Fibroblast of mammary gland (primary cell): ENCODE measurements at regions not wholly inside any gene's neighbourhood (a gene's known extent, or its start where the extent isn't known, plus 50 kb on each side); places are given as distances from the start of the nearest gene placed in this dataset.

Experiments used
- DNase-seq: peaks from one replicate; pipeline ENCODE4 v3.0.0-alpha.2; 2010; ENCODE audit warnings: low read depth
- H3K4me3 ChIP-seq: 2 replicates; pipeline ENCODE4 v1.5.1; 2011; ENCODE audit warnings: low read depth, mild to moderate bottlenecking, low read length, moderate library complexity; ENCODE audit not compliant: control insufficient read depth
- TF ChIP-seq, protein P1 (sequence below): conservative IDR thresholded peaks from 2 replicates; pipeline ENCODE4 v1.5.1; 2011; ENCODE audit warnings: low read depth, low read length, inconsistent platforms; ENCODE audit not compliant: control insufficient read depth, insufficient read depth

DNA sequence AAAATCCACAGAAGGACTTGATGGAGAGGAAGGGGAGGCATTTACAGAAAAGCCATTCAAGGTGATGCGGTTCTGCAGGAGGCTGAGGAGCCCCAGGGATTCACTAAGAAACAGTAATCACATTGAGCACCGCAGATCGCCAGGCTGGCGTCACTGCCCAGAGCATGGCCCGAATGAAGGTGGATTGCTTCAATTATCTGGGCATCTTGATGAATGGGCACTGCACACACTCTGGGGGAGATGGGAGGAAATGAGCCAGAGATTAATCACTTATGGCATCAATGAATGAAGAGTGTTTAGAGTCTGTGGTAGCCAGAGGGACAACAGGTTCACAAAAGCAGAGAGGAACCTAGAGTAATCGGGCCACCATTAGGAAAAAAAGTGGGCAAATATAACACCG lies 292.1 kb downstream of the ZEB1 start:
- DNase-seq = no peak
- H3K4me3 ChIP-seq = no peak overlapping the region
- TF ChIP-seq, protein P1, sequence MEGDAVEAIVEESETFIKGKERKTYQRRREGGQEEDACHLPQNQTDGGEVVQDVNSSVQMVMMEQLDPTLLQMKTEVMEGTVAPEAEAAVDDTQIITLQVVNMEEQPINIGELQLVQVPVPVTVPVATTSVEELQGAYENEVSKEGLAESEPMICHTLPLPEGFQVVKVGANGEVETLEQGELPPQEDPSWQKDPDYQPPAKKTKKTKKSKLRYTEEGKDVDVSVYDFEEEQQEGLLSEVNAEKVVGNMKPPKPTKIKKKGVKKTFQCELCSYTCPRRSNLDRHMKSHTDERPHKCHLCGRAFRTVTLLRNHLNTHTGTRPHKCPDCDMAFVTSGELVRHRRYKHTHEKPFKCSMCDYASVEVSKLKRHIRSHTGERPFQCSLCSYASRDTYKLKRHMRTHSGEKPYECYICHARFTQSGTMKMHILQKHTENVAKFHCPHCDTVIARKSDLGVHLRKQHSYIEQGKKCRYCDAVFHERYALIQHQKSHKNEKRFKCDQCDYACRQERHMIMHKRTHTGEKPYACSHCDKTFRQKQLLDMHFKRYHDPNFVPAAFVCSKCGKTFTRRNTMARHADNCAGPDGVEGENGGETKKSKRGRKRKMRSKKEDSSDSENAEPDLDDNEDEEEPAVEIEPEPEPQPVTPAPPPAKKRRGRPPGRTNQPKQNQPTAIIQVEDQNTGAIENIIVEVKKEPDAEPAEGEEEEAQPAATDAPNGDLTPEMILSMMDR = no peak

DNA sequence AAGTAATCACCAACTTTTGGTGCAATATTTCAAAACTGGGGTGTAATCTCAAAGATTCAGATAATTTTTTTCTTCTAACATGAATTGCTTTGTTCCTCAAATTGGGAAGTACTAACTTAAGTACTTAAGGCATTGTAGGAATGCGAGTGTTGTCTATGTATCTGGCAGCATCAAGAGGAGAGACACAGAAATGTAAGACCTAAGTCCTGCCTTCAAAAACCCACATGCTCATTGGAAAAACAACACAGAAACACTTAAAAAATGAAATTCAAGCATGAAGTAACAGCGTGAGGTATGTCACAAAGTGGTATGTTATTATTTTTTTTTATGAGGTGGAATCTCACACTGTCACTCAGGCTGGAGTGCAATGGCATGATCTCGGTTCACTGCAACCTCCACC lies 288.5 kb downstream of the ZEB1 start:
- DNase-seq = no peak
- TF ChIP-seq, protein P1 = no peak

DNA sequence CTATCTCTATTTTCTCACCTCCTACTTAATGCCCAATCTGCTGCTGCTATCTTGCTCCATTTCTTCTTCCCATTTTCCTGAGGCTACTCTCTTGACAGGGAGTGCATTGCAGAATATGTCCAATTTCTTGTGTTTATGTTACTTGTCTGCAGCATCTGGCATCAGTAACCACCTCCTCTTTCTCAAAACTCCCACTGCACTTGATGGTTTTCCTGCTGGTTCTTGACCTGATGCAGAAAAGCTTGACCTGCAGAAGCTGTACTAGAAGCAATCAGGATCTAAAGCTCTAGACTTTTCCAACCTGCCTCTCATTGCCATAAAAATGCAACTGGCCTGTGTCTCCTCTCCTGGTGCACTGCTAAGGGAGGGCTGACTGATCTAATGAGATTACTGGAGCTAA lies 287.8 kb downstream of the ZEB1 start:
- TF ChIP-seq, protein P1 = no peak

More for the DNA sequence above, 288.5 kb downstream of the ZEB1 start:
- no peak overlapping the region for H3K4me3 ChIP-seq

DNA sequence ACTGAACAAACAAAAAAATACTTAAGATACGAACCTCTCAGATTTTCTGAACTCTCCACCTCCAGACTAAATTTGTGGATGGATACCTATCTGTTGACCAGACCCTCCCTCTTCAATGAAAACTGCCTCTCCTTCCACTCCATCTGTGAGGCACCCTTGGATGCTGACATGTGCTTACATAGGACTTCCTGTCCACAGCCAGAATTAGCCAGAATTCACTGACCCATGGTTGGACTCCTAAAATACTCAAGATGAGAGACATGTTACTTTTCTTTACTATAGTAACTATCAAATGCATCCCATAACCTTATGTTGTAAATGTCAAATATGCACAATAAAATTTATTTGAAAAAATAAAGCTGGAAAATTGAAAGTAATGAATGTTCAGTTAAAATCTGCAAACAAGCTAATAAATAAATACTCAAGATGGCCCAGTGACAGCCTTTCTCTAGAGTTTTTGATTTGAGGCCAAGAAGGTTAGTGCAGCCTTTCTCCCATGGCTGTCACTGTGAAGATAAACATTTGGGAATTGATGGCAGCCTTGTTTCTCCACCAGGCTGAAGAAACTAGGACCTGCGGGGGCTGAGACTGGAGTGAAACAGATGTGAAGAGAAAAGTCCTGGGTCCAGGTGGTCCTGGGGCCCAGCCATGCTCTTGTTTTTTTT lies 287.0 kb downstream of the ZEB1 start:
- H3K4me3 ChIP-seq = no peak overlapping the region
- no peak for DNase-seq
- TF ChIP-seq, protein P1 = no peak

More for the DNA sequence above, 287.8 kb downstream of the ZEB1 start:
- no peak for DNase-seq
- no peak overlapping the region for H3K4me3 ChIP-seq

DNA sequence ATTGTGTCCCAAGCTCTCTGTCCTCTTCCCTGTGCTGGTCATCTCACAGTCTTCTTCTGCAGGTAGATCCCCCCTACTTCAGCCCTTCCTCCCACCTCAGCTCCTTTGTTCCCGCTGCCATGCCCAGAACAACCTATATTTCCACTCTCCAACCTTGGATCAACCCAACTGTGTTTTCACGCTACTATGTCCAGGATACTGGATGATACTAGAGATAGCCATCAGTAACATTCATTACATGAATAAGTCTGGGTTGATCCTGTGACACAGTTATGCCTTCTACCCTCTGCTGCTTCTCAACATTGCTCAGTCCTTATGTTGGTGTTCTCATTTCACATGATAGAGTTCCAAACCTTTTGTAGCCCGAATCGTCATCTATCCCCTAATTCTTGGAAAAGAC lies 286.4 kb downstream of the ZEB1 start:
- TF ChIP-seq, protein P1 = no peak
- no peak for DNase-seq
- H3K4me3 ChIP-seq = no peak overlapping the region

DNA sequence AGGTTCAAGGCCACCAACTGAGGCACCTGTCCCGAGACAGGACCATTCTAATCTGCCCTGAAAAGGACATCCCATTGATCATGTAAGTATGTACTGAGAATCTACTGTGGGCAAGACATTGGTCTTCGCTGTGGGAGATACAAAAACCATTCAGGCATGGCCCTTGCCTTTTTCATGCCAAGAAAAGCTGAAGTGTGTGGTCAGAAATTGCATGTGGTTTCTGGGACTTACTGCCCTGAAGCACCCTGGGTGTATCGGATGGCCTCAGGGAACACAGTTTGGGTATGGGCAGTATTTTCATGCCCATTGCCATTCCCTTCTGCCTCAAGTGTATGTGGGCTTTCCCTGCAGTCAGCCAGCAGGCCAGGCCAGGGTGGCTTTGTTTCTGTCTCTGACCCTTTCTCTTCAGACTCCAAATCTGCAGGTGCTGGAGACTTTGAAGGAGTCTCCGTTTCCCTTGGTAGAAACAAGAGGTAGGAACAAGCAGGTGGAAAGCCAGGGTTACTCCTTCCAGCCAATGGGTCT lies 285.7 kb downstream of the ZEB1 start:
- no peak overlapping the region for H3K4me3 ChIP-seq
- DNase-seq = no peak
- TF ChIP-seq, protein P1 = no peak

DNA sequence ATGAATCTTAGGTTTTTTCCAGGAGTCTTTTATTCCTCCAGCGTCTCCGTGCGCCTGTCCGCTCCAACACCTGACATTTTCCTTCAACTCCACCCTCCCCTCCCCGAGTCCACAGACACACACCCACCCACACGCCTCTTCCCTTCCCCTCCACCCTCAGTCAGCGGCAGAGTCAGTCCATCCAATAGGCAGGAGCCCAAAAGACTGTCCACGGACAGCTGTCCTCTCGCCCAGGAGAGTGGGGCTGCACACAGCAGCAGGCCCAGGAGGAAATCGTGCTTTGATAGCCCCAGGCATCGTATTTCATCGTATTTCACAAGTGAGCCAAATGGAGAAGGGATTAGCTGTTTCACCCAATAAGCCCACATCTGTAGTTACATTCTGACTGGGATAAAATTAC lies 285.1 kb downstream of the ZEB1 start:
- TF ChIP-seq, protein P1 = no peak
- peak overlapping the region; percentile 70 for H3K4me3 ChIP-seq
- DNase-seq = peak; percentile 61
